DOHH2 (cell line): ENCODE measurements at regions not wholly inside any gene's neighbourhood (a gene's known extent, or its start where the extent isn't known, plus 50 kb on each side); places are given as distances from the start of the nearest gene placed in this dataset.

Experiments used
- CTCF ChIP-seq: fragments of 200-600 bp; sonication (generic); IDR thresholded peaks from one replicate; pipeline ENCODE4 v1.5.1; 2014; ENCODE audit warnings: antibody characterized with exemption, mild to moderate bottlenecking, low read depth, low read length; ENCODE audit not compliant: poor library complexity, severe bottlenecking
- EZH2phosphoT487 ChIP-seq: fragments of 200-600 bp; sonication (generic); IDR thresholded peaks from 2 replicates; pipeline ENCODE4 v1.6.1; 2017; ENCODE audit warnings: borderline replicate concordance, mild to moderate bottlenecking, antibody characterized with exemption, low read length, moderate library complexity, mixed read lengths

- TF ChIP-seq CTCF (no peak), EZH2phosphoT487 (no peak)
Measured at GRCh38 chr14:104371917-104372316, 207.6 kb upstream of the C14orf180 start.
